GM10266 (cell line): ENCODE measurements at regions not wholly inside any gene's neighbourhood (a gene's known extent, or its start where the extent isn't known, plus 50 kb on each side); places are given as distances from the start of the nearest gene placed in this dataset.

ENCODE experiments used
- DNase-seq: peaks from one replicate; pipeline ENCODE4 v3.0.0; 2012; ENCODE audit errors: extremely low spot score
- CTCF ChIP-seq: IDR thresholded peaks from 2 replicates; pipeline ENCODE4 v1.5.1; 2012; ENCODE audit warnings: mild to moderate bottlenecking, low read depth; ENCODE audit not compliant: control insufficient read depth, insufficient read depth; ENCODE audit errors: missing control alignments

GRCh38 chr10:107391901-107392300 is 227.4 kb upstream of the SORCS1 start:
- TF ChIP-seq CTCF, result no peak
- DNase-seq, result no peak

GRCh38 chr10:107390563-107390962 is 226.1 kb upstream of the SORCS1 start:
- DNase-seq, result no peak
- TF ChIP-seq CTCF, result no peak

GRCh38 chr10:107383357-107383756 is 218.9 kb upstream of the SORCS1 start:
- TF ChIP-seq CTCF, result no peak
- DNase-seq, result no peak

GRCh38 chr10:107379601-107380000 is 215.1 kb upstream of the SORCS1 start:
- no peak for DNase-seq
- no peak for TF ChIP-seq CTCF

GRCh38 chr10:107371801-107372200 is 207.3 kb upstream of the SORCS1 start:
- TF ChIP-seq CTCF, result no peak
- DNase-seq, result no peak

- TF ChIP-seq CTCF, result no peak
- no peak for DNase-seq
Measured at GRCh38 chr10:107364872-107365271, 200.4 kb upstream of the SORCS1 start.

GRCh38 chr10:107362306-107362705 is 197.8 kb upstream of the SORCS1 start:
- no peak for TF ChIP-seq CTCF
- no peak for DNase-seq

- DNase-seq, result no peak
- TF ChIP-seq CTCF, result no peak
Measured at GRCh38 chr10:107357033-107357432, 192.5 kb upstream of the SORCS1 start.
